Midbrain (tissue), 1 donor: ENCODE measurements at regions not wholly inside any gene's neighbourhood (a gene's known extent, or its start where the extent isn't known, plus 50 kb on each side); places are given as distances from the start of the nearest gene placed in this dataset.
"Not testable (repeated sequence)": the region's sequence is repeated elsewhere in the genome, so short reads cannot be mapped to it uniquely, and the experiment has no call there.

Experiments used
- DNase-seq: peaks from one replicate; lab custom pipeline; 2025; lab: John Stamatoyannopoulos, UW

- no peak for DNase-seq
These were observed 177.6 kb upstream of the GLRA2 start for GRCh38 chrX:14351611-14352303.

GRCh38 chrX:14347523-14347922, 181.8 kb upstream of the GLRA2 start:
- DNase-seq, result no peak

- DNase-seq, result no peak
These were observed 185.0 kb upstream of the GLRA2 start for GRCh38 chrX:14344172-14344940.

- DNase-seq, result no peak
These were observed 219.9 kb upstream of the GLRA2 start for GRCh38 chrX:14309431-14309830.

GRCh38 chrX:14308976-14309375, 220.4 kb upstream of the GLRA2 start:
- not testable (repeated sequence) for DNase-seq

- DNase-seq, result no peak
These were observed 225.4 kb upstream of the GLRA2 start for GRCh38 chrX:14303891-14304290.

- DNase-seq, result not testable (repeated sequence)
These were observed 226.8 kb upstream of the GLRA2 start for GRCh38 chrX:14302561-14302960.

- DNase-seq, result no peak
These were observed 229.0 kb upstream of the GLRA2 start for GRCh38 chrX:14300376-14300775.

- DNase-seq, result no peak
These were observed 233.9 kb upstream of the GLRA2 start for GRCh38 chrX:14295426-14295825.

- DNase-seq, result no peak
These were observed 237.5 kb upstream of the GLRA2 start for GRCh38 chrX:14291666-14292500.

- no peak for DNase-seq
These were observed 239.0 kb upstream of the GLRA2 start for GRCh38 chrX:14290335-14290734.

GRCh38 chrX:14274691-14275090, 245.0 kb upstream of the GEMIN8 start:
- peak; percentile 15 for DNase-seq

GRCh38 chrX:14267216-14267615, 237.5 kb upstream of the GEMIN8 start:
- DNase-seq, result no peak

GRCh38 chrX:14266705-14267104, 237.0 kb upstream of the GEMIN8 start:
- no peak for DNase-seq

- DNase-seq, result no peak
These were observed 214.1 kb upstream of the GEMIN8 start for GRCh38 chrX:14243823-14244222.

GRCh38 chrX:14235004-14235403, 205.3 kb upstream of the GEMIN8 start:
- DNase-seq, result no peak

- DNase-seq, result no peak
These were observed 203.0 kb upstream of the GEMIN8 start for GRCh38 chrX:14232688-14233087.

GRCh38 chrX:14228611-14229010, 198.9 kb upstream of the GEMIN8 start:
- DNase-seq, result no peak

- DNase-seq, result no peak
These were observed 190.8 kb upstream of the GEMIN8 start for GRCh38 chrX:14220386-14220944.

- DNase-seq, result no peak
These were observed 179.3 kb upstream of the GEMIN8 start for GRCh38 chrX:14209034-14209433.

GRCh38 chrX:14194711-14195110, 165.0 kb upstream of the GEMIN8 start:
- no peak for DNase-seq

- no peak for DNase-seq
These were observed 163.9 kb upstream of the GEMIN8 start for GRCh38 chrX:14193547-14193946.
